ENCODE measurements at regions not wholly inside any gene's neighbourhood (a gene's known extent, or its start where the extent isn't known, plus 50 kb on each side); places are given as distances from the start of the nearest gene placed in this dataset.

DNA sequence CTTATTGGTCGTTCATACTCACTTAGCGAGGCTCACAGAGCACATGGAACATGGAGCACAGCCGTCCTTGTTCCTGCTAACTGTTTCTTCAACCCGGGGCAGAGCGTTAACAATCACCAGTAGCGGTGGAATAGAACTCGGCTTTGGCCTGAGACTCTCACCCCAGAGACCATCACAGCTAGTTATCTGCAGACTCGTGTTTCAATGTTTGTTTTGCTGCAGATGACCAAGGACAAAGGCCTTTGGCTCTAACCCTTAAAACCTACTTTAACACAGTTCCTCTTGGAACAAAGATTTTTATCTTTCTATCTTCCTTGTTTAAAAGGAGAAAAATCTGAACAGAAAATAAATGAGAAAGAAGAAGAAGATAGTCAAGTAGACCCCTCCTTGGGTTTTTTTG is 320.2 kb upstream of the UBE2E3 start:
- no peaks in the 10 kb centered on the region for H3K9me3 Mint-ChIP-seq
- H3K4me3 Mint-ChIP-seq: no peak overlapping the region
- H3K27me3 Mint-ChIP-seq: peaks cover 56% of the 10 kb centered on the region
- DNase-seq (ENCODE audit: low spot score in 2 of 2) (no peak), ATAC-seq (replicated peaks; ENCODE audit: extremely low read depth, poor library complexity, severe bottlenecking) (no peak)
- no peaks in the 10 kb centered on the region for H3K36me3 Mint-ChIP-seq (ENCODE audit: insufficient read depth)
- H3K4me1 Mint-ChIP-seq: peaks cover 11% of the 10 kb centered on the region
- no peak overlapping the region for H3K27ac Mint-ChIP-seq (ENCODE audit: low read depth)

DNA sequence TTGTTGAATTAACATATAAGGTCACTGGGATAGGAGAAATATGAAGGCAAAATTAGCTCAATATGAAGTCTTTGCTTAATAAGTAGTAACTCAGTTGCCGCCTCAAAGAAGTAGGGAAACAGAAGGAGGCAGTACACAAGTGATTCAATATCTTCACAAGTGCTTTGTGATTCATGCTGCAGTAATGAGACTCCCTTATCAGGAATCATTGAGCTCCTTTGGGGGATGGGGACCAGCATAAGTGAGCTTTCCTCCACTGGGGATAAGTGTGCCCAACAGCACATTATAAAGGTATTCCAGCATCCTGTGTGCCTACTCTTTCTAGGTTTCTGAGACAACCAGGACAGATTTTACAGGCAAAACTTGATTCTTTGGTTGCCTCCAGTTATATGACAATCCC is 323.4 kb upstream of the UBE2E3 start:
- Mint-ChIP-seq H3K4me3 (no peak overlapping the region), H3K36me3 (ENCODE audit: insufficient read depth) (no peaks in the 10 kb centered on the region), H3K27me3 (peaks cover 60% of the 10 kb centered on the region), H3K9me3 (no peaks in the 10 kb centered on the region), H3K4me1 (no peaks in the 10 kb centered on the region), H3K27ac (ENCODE audit: low read depth) (no peak overlapping the region)
- DNase-seq (ENCODE audit: low spot score in 2 of 2) (no peak), ATAC-seq (replicated peaks; ENCODE audit: extremely low read depth, poor library complexity, severe bottlenecking) (no peak)

DNA sequence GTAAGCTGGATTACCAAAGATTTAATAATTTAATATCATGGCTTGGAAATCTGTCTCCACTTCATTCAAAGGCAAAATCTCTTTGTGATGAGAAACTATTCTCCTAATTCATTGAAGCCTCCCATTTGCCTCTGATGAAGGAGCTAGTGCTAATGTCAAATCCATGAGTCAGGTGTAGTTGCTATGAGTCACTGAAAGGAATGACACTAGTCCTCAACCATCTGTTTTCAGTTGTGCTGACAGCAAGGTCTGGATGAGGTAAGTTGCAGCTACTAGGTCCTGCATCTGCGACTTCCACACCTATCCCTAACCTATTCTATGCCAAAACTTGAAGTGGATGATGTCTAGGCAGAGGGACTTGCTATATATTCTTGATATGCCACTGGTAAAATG is 324.0 kb upstream of the UBE2E3 start:
- H3K4me3 Mint-ChIP-seq: no peak overlapping the region
- H3K4me1 Mint-ChIP-seq: no peaks in the 10 kb centered on the region
- no peaks in the 10 kb centered on the region for H3K36me3 Mint-ChIP-seq (ENCODE audit: insufficient read depth)
- H3K27ac Mint-ChIP-seq (ENCODE audit: low read depth): no peak overlapping the region
- H3K27me3 Mint-ChIP-seq: peaks cover 60% of the 10 kb centered on the region
- no peak for DNase-seq (ENCODE audit: low spot score in 2 of 2)
- H3K9me3 Mint-ChIP-seq: no peaks in the 10 kb centered on the region
- ATAC-seq (replicated peaks; ENCODE audit: extremely low read depth, poor library complexity, severe bottlenecking): no peak

- Mint-ChIP-seq H3K4me3 (no peak overlapping the region), H3K27ac (ENCODE audit: low read depth) (no peak overlapping the region), H3K4me1 (no peaks in the 10 kb centered on the region), H3K36me3 (ENCODE audit: insufficient read depth) (no peaks in the 10 kb centered on the region), H3K9me3 (no peaks in the 10 kb centered on the region), H3K27me3 (peaks cover 56% of the 10 kb centered on the region)
- DNase-seq (ENCODE audit: low spot score in 2 of 2): no peak
- ATAC-seq (replicated peaks; ENCODE audit: extremely low read depth, poor library complexity, severe bottlenecking): no peak
Observed at GRCh38 chr2:180655842-180656454, 324.5 kb upstream of the UBE2E3 start.

DNA sequence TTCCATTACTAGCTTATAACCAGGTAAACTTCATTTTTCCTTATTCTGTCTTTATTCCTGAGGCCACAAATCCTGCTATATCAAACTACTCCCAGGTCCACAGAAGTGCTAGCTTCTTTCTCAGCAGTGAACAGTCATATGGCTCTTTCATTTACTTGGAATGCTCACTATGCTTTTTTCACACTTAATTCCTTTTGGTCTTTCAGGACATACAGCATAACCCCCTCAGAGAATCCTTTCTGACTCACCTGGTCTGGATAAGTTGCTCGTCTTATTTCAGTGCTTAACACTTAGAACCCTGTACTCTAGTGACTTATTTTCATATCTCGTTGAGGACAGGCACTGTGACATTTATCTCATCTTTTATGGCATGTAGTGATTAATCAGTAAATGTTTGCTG is 325.0 kb upstream of the UBE2E3 start:
- H3K9me3 Mint-ChIP-seq: no peaks in the 10 kb centered on the region
- H3K27ac Mint-ChIP-seq (ENCODE audit: low read depth): no peak overlapping the region
- ATAC-seq (replicated peaks; ENCODE audit: extremely low read depth, poor library complexity, severe bottlenecking): no peak
- no peaks in the 10 kb centered on the region for H3K36me3 Mint-ChIP-seq (ENCODE audit: insufficient read depth)
- H3K27me3 Mint-ChIP-seq: peaks cover 50% of the 10 kb centered on the region
- H3K4me1 Mint-ChIP-seq: no peaks in the 10 kb centered on the region
- no peak overlapping the region for H3K4me3 Mint-ChIP-seq
- DNase-seq (ENCODE audit: low spot score in 2 of 2): no peak

DNA sequence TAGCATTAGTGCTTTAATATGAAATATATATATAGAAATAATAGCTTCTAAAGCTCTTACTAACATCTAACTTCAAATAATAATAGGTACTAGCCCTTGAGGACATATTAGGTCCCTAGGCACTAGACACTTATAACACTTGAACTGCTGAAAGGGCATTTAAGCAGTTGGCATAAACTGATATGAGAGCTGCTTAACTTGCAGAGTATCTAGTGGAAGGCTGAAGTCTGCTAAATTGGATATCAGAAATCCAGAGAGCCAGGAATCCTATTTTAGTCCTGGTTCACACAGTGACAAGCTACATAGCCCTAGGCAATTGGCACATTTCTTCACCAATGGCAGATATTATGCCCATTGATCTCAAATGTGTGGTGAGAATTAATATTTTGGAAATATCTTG is 326.9 kb upstream of the UBE2E3 start:
- Mint-ChIP-seq H3K4me3 (no peak overlapping the region), H3K36me3 (ENCODE audit: insufficient read depth) (no peaks in the 10 kb centered on the region), H3K4me1 (no peaks in the 10 kb centered on the region), H3K9me3 (no peaks in the 10 kb centered on the region), H3K27me3 (peaks cover 35% of the 10 kb centered on the region), H3K27ac (ENCODE audit: low read depth) (no peak overlapping the region)
- ATAC-seq (replicated peaks; ENCODE audit: extremely low read depth, poor library complexity, severe bottlenecking): no peak
- no peak for DNase-seq (ENCODE audit: low spot score in 2 of 2)

DNA sequence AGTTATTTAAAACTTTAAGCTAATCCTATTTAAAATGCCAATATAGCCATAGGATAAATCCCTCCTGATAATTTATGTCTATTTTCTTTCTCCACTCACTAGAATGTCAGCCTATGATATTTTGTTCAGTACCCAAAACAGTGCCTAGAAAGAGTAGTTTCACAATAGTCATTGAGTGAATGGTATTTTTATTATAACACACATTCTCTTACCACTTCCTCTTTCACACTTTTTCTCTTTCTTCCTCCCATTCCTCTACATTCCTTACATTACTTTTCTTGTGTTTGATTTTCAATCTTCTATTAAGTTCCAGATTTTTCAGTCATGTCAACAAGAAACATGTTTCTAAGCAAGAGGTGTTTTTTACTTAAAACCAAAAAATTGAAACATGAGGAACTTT is 327.6 kb upstream of the UBE2E3 start:
- H3K36me3 Mint-ChIP-seq (ENCODE audit: insufficient read depth): no peaks in the 10 kb centered on the region
- ATAC-seq (replicated peaks; ENCODE audit: extremely low read depth, poor library complexity, severe bottlenecking) (no peak), DNase-seq (ENCODE audit: low spot score in 2 of 2) (no peak)
- H3K27me3 Mint-ChIP-seq: peaks cover 42% of the 10 kb centered on the region
- no peaks in the 10 kb centered on the region for H3K4me1 Mint-ChIP-seq
- H3K27ac Mint-ChIP-seq (ENCODE audit: low read depth): no peak overlapping the region
- no peaks in the 10 kb centered on the region for H3K9me3 Mint-ChIP-seq
- H3K4me3 Mint-ChIP-seq: no peak overlapping the region

- H3K4me1 Mint-ChIP-seq: no peaks in the 10 kb centered on the region
- no peaks in the 10 kb centered on the region for H3K36me3 Mint-ChIP-seq (ENCODE audit: insufficient read depth)
- no peak for ATAC-seq (replicated peaks; ENCODE audit: extremely low read depth, poor library complexity, severe bottlenecking)
- no peak overlapping the region for H3K4me3 Mint-ChIP-seq
- H3K9me3 Mint-ChIP-seq: no peaks in the 10 kb centered on the region
- DNase-seq (ENCODE audit: low spot score in 2 of 2): no peak
- H3K27me3 Mint-ChIP-seq: peaks cover 51% of the 10 kb centered on the region
- no peak overlapping the region for H3K27ac Mint-ChIP-seq (ENCODE audit: low read depth)
Observed at GRCh38 chr2:180651596-180651995, 328.8 kb upstream of the UBE2E3 start.

GRCh38 chr2:180647621-180648020 is 332.8 kb upstream of the UBE2E3 start:
- Mint-ChIP-seq H3K4me1 (no peaks in the 10 kb centered on the region), H3K27me3 (peaks cover 17% of the 10 kb centered on the region), H3K27ac (ENCODE audit: low read depth) (no peak overlapping the region), H3K36me3 (ENCODE audit: insufficient read depth) (no peaks in the 10 kb centered on the region), H3K4me3 (no peak overlapping the region), H3K9me3 (no peaks in the 10 kb centered on the region)
- DNase-seq (ENCODE audit: low spot score in 2 of 2): no peak
- no peak for ATAC-seq (replicated peaks; ENCODE audit: extremely low read depth, poor library complexity, severe bottlenecking)

DNA sequence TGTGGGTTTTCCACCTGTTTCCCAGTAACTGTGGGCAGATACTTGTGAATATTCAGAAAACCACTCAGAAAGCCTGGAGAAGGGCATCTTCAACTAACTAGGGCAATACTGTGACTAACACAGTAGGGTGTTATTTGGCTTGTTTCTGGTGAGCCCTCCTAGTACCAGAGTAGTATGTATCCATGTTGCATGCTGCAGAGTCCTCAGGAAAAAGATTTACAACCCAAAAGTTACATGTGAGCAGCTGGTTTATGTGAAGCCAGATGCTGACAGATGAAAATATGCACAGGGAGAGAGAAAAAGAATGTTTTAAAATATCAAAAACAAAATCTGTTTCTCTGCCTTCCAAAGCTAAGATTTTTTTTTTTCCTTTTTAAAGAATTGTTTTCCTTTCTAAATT is 333.2 kb upstream of the UBE2E3 start:
- Mint-ChIP-seq H3K27ac (ENCODE audit: low read depth) (no peak overlapping the region), H3K9me3 (no peaks in the 10 kb centered on the region), H3K4me3 (no peak overlapping the region), H3K4me1 (no peaks in the 10 kb centered on the region), H3K27me3 (peaks cover 17% of the 10 kb centered on the region), H3K36me3 (ENCODE audit: insufficient read depth) (no peaks in the 10 kb centered on the region)
- DNase-seq (ENCODE audit: low spot score in 2 of 2) (no peak), ATAC-seq (replicated peaks; ENCODE audit: extremely low read depth, poor library complexity, severe bottlenecking) (no peak)

DNA sequence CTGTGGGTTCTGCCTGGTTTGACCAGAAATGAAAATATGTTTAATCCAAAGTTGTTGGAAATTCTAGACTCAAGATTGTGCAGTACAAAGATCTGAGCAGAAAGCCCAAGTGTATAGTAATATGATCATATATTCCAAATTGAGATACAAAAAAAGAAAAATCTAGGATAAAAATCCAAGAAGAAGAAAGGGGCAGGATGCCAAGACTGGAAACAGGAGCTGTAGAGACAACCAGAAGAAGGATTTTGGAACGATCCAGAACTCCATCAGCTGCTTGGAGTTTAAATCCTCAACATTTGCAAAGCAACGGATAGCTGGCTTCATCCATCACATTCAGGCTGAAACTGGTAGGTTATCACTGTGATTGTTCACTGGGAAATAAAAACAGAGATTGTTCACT is 333.6 kb upstream of the UBE2E3 start:
- ATAC-seq (replicated peaks; ENCODE audit: extremely low read depth, poor library complexity, severe bottlenecking): no peak

GRCh38 chr2:180644709-180645108 is 335.7 kb upstream of the UBE2E3 start:
- ATAC-seq (replicated peaks; ENCODE audit: extremely low read depth, poor library complexity, severe bottlenecking): no peak

More for the DNA sequence above, 333.6 kb upstream of the UBE2E3 start:
- no peaks in the 10 kb centered on the region for H3K9me3 Mint-ChIP-seq
- no peak overlapping the region for H3K27ac Mint-ChIP-seq (ENCODE audit: low read depth)
- no peaks in the 10 kb centered on the region for H3K4me1 Mint-ChIP-seq
- peaks cover 17% of the 10 kb centered on the region for H3K27me3 Mint-ChIP-seq
- H3K4me3 Mint-ChIP-seq: no peak overlapping the region
- no peak for DNase-seq (ENCODE audit: low spot score in 2 of 2)
- no peaks in the 10 kb centered on the region for H3K36me3 Mint-ChIP-seq (ENCODE audit: insufficient read depth)

DNA sequence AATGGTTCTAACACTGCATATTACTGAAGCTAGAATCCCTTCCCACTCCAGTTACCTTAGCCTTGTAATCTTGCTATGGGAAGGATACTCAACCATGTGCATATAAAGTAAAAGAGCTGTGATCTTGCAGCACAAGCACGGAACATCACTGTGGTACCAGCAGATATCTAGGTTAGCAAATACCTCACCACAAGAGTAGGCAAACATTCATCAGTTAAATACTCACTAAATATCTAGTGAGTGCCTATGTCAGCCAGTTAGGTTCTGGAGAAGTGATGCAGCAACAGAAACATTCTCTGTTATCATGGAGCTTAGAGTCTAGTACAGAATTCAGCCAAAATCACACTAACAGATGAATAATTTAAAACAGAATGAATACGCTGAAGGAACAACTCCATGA is 349.6 kb upstream of the UBE2E3 start:
- Mint-ChIP-seq H3K9me3 (no peaks in the 10 kb centered on the region), H3K36me3 (ENCODE audit: insufficient read depth) (no peaks in the 10 kb centered on the region)

More at GRCh38 chr2:180644709-180645108, 335.7 kb upstream of the UBE2E3 start:
- Mint-ChIP-seq H3K27me3 (peaks cover 21% of the 10 kb centered on the region), H3K36me3 (ENCODE audit: insufficient read depth) (no peaks in the 10 kb centered on the region), H3K4me1 (no peaks in the 10 kb centered on the region), H3K4me3 (no peak overlapping the region), H3K9me3 (no peaks in the 10 kb centered on the region), H3K27ac (ENCODE audit: low read depth) (no peak overlapping the region)
- no peak for DNase-seq (ENCODE audit: low spot score in 2 of 2)

More for the DNA sequence above, 349.6 kb upstream of the UBE2E3 start:
- no peaks in the 10 kb centered on the region for H3K4me1 Mint-ChIP-seq
- no peak overlapping the region for H3K27ac Mint-ChIP-seq (ENCODE audit: low read depth)
- DNase-seq (ENCODE audit: low spot score in 2 of 2): no peak
- no peaks in the 10 kb centered on the region for H3K27me3 Mint-ChIP-seq
- ATAC-seq (replicated peaks; ENCODE audit: extremely low read depth, poor library complexity, severe bottlenecking): no peak
- H3K4me3 Mint-ChIP-seq: no peak overlapping the region

Data from central memory CD8-positive, alpha-beta T cell (primary cell).